NCI-H510A (cell line): ENCODE measurements at regions not wholly inside any gene's neighbourhood (a gene's known extent, or its start where the extent isn't known, plus 50 kb on each side); places are given as distances from the start of the nearest gene placed in this dataset.
"Not testable (repeated sequence)": the region's sequence is repeated elsewhere in the genome, so short reads cannot be mapped to it uniquely, and the experiment has no call there.

Source experiments
- DNase-seq: peaks from one replicate; lab custom pipeline; 2025; lab: John Stamatoyannopoulos, UW

- no peak for DNase-seq
Measured at GRCh38 chr6:168825226-168826077, 384.5 kb downstream of the SMOC2 start.

GRCh38 chr6:168823397-168824212 lies 382.6 kb downstream of the SMOC2 start:
- DNase-seq: no peak

GRCh38 chr6:168822376-168822775 lies 381.4 kb downstream of the SMOC2 start:
- DNase-seq: no peak

GRCh38 chr6:168819546-168819945 lies 378.6 kb downstream of the SMOC2 start:
- DNase-seq: no peak

- DNase-seq: no peak
Measured at GRCh38 chr6:168817558-168818159, 376.7 kb downstream of the SMOC2 start.

- no peak for DNase-seq
Measured at GRCh38 chr6:168815229-168815628, 374.2 kb downstream of the SMOC2 start.

- DNase-seq: no peak
Measured at GRCh38 chr6:168808232-168808631, 367.2 kb downstream of the SMOC2 start.

- DNase-seq: no peak
Measured at GRCh38 chr6:168804331-168804730, 363.3 kb downstream of the SMOC2 start.

GRCh38 chr6:168803874-168804273 lies 362.9 kb downstream of the SMOC2 start:
- no peak for DNase-seq

GRCh38 chr6:168799067-168799466 lies 358.1 kb downstream of the SMOC2 start:
- DNase-seq: no peak

GRCh38 chr6:168796106-168796505 lies 355.1 kb downstream of the SMOC2 start:
- no peak for DNase-seq

GRCh38 chr6:168795611-168796010 lies 354.6 kb downstream of the SMOC2 start:
- not testable (repeated sequence) for DNase-seq

- DNase-seq: no peak
Measured at GRCh38 chr6:168794491-168794890, 353.5 kb downstream of the SMOC2 start.

- no peak for DNase-seq
Measured at GRCh38 chr6:168793649-168794048, 352.7 kb downstream of the SMOC2 start.

GRCh38 chr6:168791917-168792316 lies 350.9 kb downstream of the SMOC2 start:
- DNase-seq: no peak

- DNase-seq: no peak
Measured at GRCh38 chr6:168789699-168790098, 348.7 kb downstream of the SMOC2 start.

GRCh38 chr6:168785720-168786511 lies 344.9 kb downstream of the SMOC2 start:
- no peak for DNase-seq

GRCh38 chr6:168784426-168784825 lies 343.4 kb downstream of the SMOC2 start:
- no peak for DNase-seq

GRCh38 chr6:168783720-168784119 lies 342.7 kb downstream of the SMOC2 start:
- no peak for DNase-seq

GRCh38 chr6:168782187-168782751 lies 341.3 kb downstream of the SMOC2 start:
- no peak for DNase-seq

- DNase-seq: no peak
Measured at GRCh38 chr6:168778201-168778600, 337.2 kb downstream of the SMOC2 start.

- no peak for DNase-seq
Measured at GRCh38 chr6:168774381-168774780, 333.4 kb downstream of the SMOC2 start.
